ENCODE measurements at regions not wholly inside any gene's neighbourhood (a gene's known extent, or its start where the extent isn't known, plus 50 kb on each side); places are given as distances from the start of the nearest gene placed in this dataset.

GRCh38 chr6:122068291-122068769 lies 331.1 kb upstream of the HSF2 start:
- H3K27ac Mint-ChIP-seq: peak overlapping the region; percentile 62 to 94 (median 90)
- H3K27me3 Mint-ChIP-seq (ENCODE audit: low read depth): peaks cover 5% of the 10 kb centered on the region
- H3K4me1 Mint-ChIP-seq: peaks cover 59% of the 10 kb centered on the region
- no peaks in the 10 kb centered on the region for H3K36me3 Mint-ChIP-seq (ENCODE audit: low read depth)
- H3K9me3 Mint-ChIP-seq: no peaks in the 10 kb centered on the region
- TF ChIP-seq CTCF (IDR thresholded peaks at IDR 0.05; ENCODE audit: unreplicated experiment in 3 of 3): no peak
- peak overlapping the region in 1 of 3 experiments; percentile 12 for H3K4me3 Mint-ChIP-seq

- no peak overlapping the region for H3K4me3 Mint-ChIP-seq
- peak overlapping the region; percentile 39 to 65 (median 60) for H3K27ac Mint-ChIP-seq
- H3K9me3 Mint-ChIP-seq: no peaks in the 10 kb centered on the region
- no peaks in the 10 kb centered on the region for H3K27me3 Mint-ChIP-seq (ENCODE audit: low read depth)
- H3K36me3 Mint-ChIP-seq (ENCODE audit: low read depth): no peaks in the 10 kb centered on the region
- TF ChIP-seq CTCF (IDR thresholded peaks at IDR 0.05; ENCODE audit: unreplicated experiment in 3 of 3): no peak
- peaks cover 55% of the 10 kb centered on the region for H3K4me1 Mint-ChIP-seq
Measured at GRCh38 chr6:122069932-122070331, 329.5 kb upstream of the HSF2 start.

- peak overlapping the region; percentile 0 to 81 (median 72) for H3K27ac Mint-ChIP-seq
- TF ChIP-seq CTCF (IDR thresholded peaks at IDR 0.05; ENCODE audit: unreplicated experiment in 3 of 3): no peak
- H3K36me3 Mint-ChIP-seq (ENCODE audit: low read depth): no peaks in the 10 kb centered on the region
- H3K27me3 Mint-ChIP-seq (ENCODE audit: low read depth): no peaks in the 10 kb centered on the region
- H3K4me1 Mint-ChIP-seq: peaks cover 55% of the 10 kb centered on the region
- H3K4me3 Mint-ChIP-seq: peak overlapping the region in 1 of 3 experiments; percentile 14
- H3K9me3 Mint-ChIP-seq: no peaks in the 10 kb centered on the region
Measured at GRCh38 chr6:122072014-122072647, 327.3 kb upstream of the HSF2 start.

- Mint-ChIP-seq H3K9me3 (no peaks in the 10 kb centered on the region), H3K27ac (peak overlapping the region; percentile 78 to 92 (median 87)), H3K27me3 (ENCODE audit: low read depth) (no peaks in the 10 kb centered on the region), H3K36me3 (ENCODE audit: low read depth) (no peaks in the 10 kb centered on the region), H3K4me1 (peaks cover 43% of the 10 kb centered on the region), H3K4me3 (peak overlapping the region in 1 of 3 experiments; percentile 3)
- no peak for TF ChIP-seq CTCF (IDR thresholded peaks at IDR 0.05; ENCODE audit: unreplicated experiment in 3 of 3)
Measured at GRCh38 chr6:122075084-122075838, 324.2 kb upstream of the HSF2 start.

GRCh38 chr6:122075917-122076316 lies 323.5 kb upstream of the HSF2 start:
- no peaks in the 10 kb centered on the region for H3K36me3 Mint-ChIP-seq (ENCODE audit: low read depth)
- peak overlapping the region; percentile 78 to 92 (median 87) for H3K27ac Mint-ChIP-seq
- H3K9me3 Mint-ChIP-seq: no peaks in the 10 kb centered on the region
- no peak for TF ChIP-seq CTCF (IDR thresholded peaks at IDR 0.05; ENCODE audit: unreplicated experiment in 3 of 3)
- H3K27me3 Mint-ChIP-seq (ENCODE audit: low read depth): no peaks in the 10 kb centered on the region
- no peak overlapping the region for H3K4me3 Mint-ChIP-seq
- H3K4me1 Mint-ChIP-seq: peaks cover 48% of the 10 kb centered on the region

Data from nephron (organoid).